Mesothelial cell of epicardium (in vitro differentiated cells): ENCODE measurements at regions not wholly inside any gene's neighbourhood (a gene's known extent, or its start where the extent isn't known, plus 50 kb on each side); places are given as distances from the start of the nearest gene placed in this dataset.

Source experiments
- DNase-seq, 2 experiments: peaks; one replicate each; pipeline ENCODE4 v3.0.0; 2021; ENCODE audit warnings: low spot score in 2 of 2; ENCODE audit not compliant: unreplicated experiment in 2 of 2
- H3K27ac Mint-ChIP-seq: 2 replicates; pipeline ENCODE4 v1.8.0; 2021; ENCODE audit warnings: mixed read lengths
- H3K27me3 Mint-ChIP-seq: 2 replicates; pipeline ENCODE4 v1.8.0; 2021; ENCODE audit warnings: low read depth, mixed read lengths
- H3K36me3 Mint-ChIP-seq: 2 replicates; pipeline ENCODE4 v1.8.0; 2021; ENCODE audit warnings: mixed read lengths
- H3K4me1 Mint-ChIP-seq: 2 replicates; pipeline ENCODE4 v1.8.0; 2021; ENCODE audit warnings: mixed read lengths
- H3K4me3 Mint-ChIP-seq: 2 replicates; pipeline ENCODE4 v1.8.0; 2021; ENCODE audit warnings: mild to moderate bottlenecking, moderate library complexity, mixed read lengths
- H3K9me3 Mint-ChIP-seq: 2 replicates; pipeline ENCODE4 v1.8.0; 2021; ENCODE audit warnings: mixed read lengths
- TF ChIP-seq, protein P1 (sequence below): fragments of 200-600 bp; sonication (generic); IDR thresholded peaks from one replicate; pipeline ENCODE4 v1.5.0; 2021; ENCODE audit warnings: antibody characterized with exemption; ENCODE audit not compliant: unreplicated experiment

DNA sequence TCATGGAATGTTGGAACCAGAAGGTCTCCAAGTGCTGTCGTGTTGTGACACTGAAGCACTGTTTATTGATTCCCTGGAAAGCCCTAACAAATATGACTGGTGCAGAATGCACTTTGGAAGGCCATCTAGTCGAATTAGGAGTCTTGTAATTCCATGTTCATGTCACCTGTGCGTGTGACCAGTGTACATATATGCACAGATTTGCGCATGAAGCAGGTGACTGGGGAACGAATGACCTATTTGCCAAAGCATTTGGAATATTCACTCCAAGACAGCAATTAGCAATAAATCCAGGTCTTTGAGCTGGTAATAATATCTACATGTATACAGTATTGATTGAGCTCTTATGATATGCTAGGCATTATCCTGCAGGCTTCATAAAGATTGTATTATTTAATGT is 177.5 kb upstream of the PFN2 start:
- H3K9me3 Mint-ChIP-seq: peaks cover 8% of the 10 kb centered on the region
- no peaks in the 10 kb centered on the region for H3K36me3 Mint-ChIP-seq
- TF ChIP-seq, protein P1, sequence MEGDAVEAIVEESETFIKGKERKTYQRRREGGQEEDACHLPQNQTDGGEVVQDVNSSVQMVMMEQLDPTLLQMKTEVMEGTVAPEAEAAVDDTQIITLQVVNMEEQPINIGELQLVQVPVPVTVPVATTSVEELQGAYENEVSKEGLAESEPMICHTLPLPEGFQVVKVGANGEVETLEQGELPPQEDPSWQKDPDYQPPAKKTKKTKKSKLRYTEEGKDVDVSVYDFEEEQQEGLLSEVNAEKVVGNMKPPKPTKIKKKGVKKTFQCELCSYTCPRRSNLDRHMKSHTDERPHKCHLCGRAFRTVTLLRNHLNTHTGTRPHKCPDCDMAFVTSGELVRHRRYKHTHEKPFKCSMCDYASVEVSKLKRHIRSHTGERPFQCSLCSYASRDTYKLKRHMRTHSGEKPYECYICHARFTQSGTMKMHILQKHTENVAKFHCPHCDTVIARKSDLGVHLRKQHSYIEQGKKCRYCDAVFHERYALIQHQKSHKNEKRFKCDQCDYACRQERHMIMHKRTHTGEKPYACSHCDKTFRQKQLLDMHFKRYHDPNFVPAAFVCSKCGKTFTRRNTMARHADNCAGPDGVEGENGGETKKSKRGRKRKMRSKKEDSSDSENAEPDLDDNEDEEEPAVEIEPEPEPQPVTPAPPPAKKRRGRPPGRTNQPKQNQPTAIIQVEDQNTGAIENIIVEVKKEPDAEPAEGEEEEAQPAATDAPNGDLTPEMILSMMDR: no peak
- DNase-seq: no peak
- H3K4me1 Mint-ChIP-seq: peaks cover 26% of the 10 kb centered on the region
- H3K4me3 Mint-ChIP-seq: no peak overlapping the region
- H3K27me3 Mint-ChIP-seq: no peaks in the 10 kb centered on the region
- H3K27ac Mint-ChIP-seq: no peak overlapping the region

DNA sequence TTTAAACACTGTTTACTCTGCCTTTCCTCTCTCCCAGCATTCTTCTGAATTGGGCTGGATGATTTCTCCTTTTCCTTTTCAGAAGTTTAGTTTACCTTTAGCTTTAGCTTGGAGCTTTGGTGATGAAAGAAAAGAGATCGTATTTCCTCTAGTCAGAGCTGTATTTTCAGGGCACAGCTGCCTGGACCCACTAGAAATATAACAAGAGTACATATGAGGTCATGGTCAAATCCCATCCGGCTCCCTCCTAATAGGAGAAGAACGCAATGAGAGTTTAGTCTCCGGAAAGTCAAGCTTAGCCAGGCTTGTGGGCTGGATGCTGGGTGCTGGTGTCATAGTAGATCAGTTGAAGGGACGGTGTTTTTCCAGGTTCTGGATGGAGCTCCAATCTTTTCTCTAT is 177.1 kb upstream of the PFN2 start:
- DNase-seq: no peak
- Mint-ChIP-seq H3K27me3 (no peaks in the 10 kb centered on the region), H3K27ac (no peak overlapping the region), H3K36me3 (no peaks in the 10 kb centered on the region), H3K4me3 (no peak overlapping the region), H3K4me1 (peaks cover 27% of the 10 kb centered on the region), H3K9me3 (peaks cover 4% of the 10 kb centered on the region)
- TF ChIP-seq, protein P1: no peak

DNA sequence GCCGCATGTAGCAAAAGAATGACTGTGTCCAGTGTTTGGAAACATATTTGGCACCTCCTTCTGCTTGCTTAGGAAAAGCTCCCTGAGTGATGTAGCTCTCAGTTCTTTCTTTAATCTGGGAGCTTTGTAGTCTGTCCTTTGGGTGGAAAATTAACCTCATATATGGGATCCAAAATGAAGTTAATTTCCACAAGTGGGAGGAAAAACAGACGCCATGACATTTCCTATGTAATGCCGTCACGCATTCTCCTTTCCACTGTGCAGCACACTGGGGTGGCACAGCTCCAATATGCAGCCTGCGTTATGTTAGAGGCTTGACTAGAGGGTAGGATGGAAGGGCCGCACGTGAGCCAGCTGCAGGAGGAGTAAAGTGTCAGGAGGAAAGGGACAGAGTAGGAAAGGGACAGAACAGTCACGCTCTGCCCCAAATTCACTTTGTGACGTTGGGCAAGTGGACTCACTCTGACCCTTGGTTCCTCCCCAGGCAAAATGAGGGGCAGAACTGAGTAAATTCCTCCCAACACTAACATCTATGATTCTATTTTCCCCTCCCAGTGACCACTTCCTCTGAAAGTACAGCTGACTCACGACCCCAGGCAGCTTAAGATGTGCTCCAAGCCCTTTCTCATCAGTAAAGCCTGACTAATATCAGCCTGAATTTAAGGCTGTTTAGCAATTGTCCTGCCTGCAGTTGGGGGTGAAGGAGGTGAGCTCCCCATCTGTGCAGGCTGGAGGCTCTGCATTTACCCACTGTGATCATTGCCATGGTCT is 176.5 kb upstream of the PFN2 start:
- no peak overlapping the region for H3K4me3 Mint-ChIP-seq
- H3K36me3 Mint-ChIP-seq: no peaks in the 10 kb centered on the region
- H3K27ac Mint-ChIP-seq: peak overlapping the region; percentile 39
- H3K27me3 Mint-ChIP-seq: no peaks in the 10 kb centered on the region
- H3K9me3 Mint-ChIP-seq: no peaks in the 10 kb centered on the region
- no peak for DNase-seq
- H3K4me1 Mint-ChIP-seq: peaks cover 31% of the 10 kb centered on the region
- TF ChIP-seq, protein P1: no peak

DNA sequence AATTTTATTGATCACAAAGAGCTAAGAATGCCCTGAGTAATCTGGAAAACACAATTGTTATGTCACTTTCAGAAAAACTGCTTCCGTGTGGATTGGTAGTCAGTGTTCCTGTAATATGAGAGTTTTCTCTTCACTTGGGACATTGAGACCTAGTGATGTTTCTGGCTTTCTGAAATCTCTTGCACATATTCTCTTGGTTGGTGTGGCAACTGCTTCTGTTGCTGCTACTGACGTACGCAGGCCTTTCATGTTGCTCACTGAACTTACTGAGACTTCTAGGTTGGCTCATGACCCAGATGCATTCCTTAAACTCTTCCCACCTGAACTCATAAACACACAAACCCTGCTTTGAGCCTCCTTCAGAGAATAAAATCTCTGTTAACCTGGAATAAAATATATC is 175.0 kb upstream of the PFN2 start:
- Mint-ChIP-seq H3K27me3 (no peaks in the 10 kb centered on the region), H3K4me3 (no peak overlapping the region), H3K9me3 (no peaks in the 10 kb centered on the region), H3K36me3 (no peaks in the 10 kb centered on the region), H3K4me1 (peaks cover 29% of the 10 kb centered on the region), H3K27ac (no peak overlapping the region)
- TF ChIP-seq, protein P1: no peak
- DNase-seq: no peak

DNA sequence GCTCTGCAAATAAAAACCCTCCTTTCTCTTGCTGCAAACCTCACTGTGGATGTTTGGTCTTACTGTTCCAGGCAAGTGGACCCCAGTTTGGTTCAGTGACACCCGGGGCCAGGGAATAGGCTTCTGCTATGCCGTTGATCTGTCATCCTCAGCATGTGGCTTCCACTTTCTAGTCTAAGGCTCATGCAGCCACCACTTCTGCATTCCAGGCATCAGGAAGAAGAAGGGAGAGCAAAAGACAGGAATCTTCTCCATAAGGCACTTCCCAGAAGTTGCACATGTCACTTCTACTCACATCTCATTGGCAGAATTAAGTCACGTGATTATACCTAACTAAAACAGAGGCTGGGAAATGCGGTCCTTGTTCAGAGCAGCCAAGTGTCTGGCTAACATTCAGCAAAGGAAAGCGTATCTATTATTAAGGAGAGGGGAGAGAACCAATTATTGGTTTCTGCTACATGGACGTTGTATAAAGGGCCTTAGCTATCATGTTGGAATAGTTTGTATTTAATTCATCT is 173.6 kb upstream of the PFN2 start:
- no peaks in the 10 kb centered on the region for H3K9me3 Mint-ChIP-seq
- no peaks in the 10 kb centered on the region for H3K36me3 Mint-ChIP-seq
- no peak overlapping the region for H3K27ac Mint-ChIP-seq
- H3K27me3 Mint-ChIP-seq: no peaks in the 10 kb centered on the region
- DNase-seq: no peak
- H3K4me3 Mint-ChIP-seq: no peak overlapping the region
- H3K4me1 Mint-ChIP-seq: peaks cover 24% of the 10 kb centered on the region
- TF ChIP-seq, protein P1: no peak
